GM11168 (cell line): ENCODE measurements at regions not wholly inside any gene's neighbourhood (a gene's known extent, or its start where the extent isn't known, plus 50 kb on each side); places are given as distances from the start of the nearest gene placed in this dataset.
"Not testable (repeated sequence)": the region's sequence is repeated elsewhere in the genome, so short reads cannot be mapped to it uniquely, and the experiment has no call there.

ENCODE experiments used
- in situ Hi-C: fragments of 300-500 bp; cut with MboI; formaldehyde crosslinking; loops from one replicate; pipeline ENCODE4 v1.12.0; 2022; ENCODE audit warnings: low sequenced_read_pairs; ENCODE audit not compliant: unreplicated experiment

- in situ Hi-C loops = no loop called here
Measured at GRCh38 chr2:84077496-84077895, 381.6 kb downstream of the SUCLG1 start.

- in situ Hi-C loops = no loop called here
Measured at GRCh38 chr2:84071050-84071449, 388.0 kb downstream of the SUCLG1 start.

- in situ Hi-C loops = no loop called here
Measured at GRCh38 chr2:84065857-84066256, 393.2 kb downstream of the SUCLG1 start.

GRCh38 chr2:84057917-84058560 lies 401.0 kb downstream of the SUCLG1 start:
- in situ Hi-C loops = no loop called here

DNA sequence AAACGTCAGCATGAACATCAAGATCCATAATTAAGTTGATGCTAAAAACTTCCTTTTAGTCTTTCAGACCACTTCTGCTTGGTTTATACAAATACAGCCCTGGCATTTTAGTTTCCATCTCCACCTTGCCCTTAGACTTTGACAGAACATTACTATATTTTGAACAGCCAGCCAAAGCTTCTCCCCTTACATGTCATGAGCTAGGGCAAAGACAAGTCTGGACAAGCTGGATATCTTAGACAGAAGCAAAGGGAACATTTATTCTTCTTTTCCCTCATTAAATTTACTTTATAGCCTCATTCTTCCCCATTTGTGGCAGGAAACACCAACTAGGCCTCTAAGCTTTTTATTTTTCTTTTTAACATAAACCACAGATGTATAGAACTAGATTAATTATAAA lies 403.3 kb downstream of the SUCLG1 start:
- in situ Hi-C loops = no loop called here

DNA sequence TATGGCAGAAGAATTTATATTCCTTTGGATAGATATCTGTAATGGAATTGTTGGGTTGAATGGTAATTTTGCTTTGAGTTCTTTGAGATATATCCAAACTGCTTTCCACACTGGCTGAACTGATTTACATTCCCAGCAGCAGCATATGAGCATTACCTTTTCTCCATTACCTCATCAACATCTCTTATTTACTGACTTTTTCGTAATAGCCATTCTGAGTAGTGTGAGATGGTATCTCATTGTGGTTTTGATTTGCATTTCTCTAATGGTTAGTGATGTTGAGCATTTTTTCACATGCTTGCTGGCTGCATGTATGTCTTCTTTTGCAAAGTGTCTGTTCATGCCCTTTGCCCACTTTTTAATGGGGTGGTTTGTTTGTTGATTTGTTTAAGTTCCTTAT lies 404.5 kb downstream of the SUCLG1 start:
- in situ Hi-C loops = not testable (repeated sequence)

GRCh38 chr2:84052913-84053312 lies 406.2 kb downstream of the SUCLG1 start:
- in situ Hi-C loops = no loop called here

- in situ Hi-C loops = no loop called here
Measured at GRCh38 chr2:84052043-84052442, 407.0 kb downstream of the SUCLG1 start.

- in situ Hi-C loops = no loop called here
Measured at GRCh38 chr2:84048964-84049363, 410.1 kb downstream of the SUCLG1 start.

GRCh38 chr2:84041506-84041905 lies 417.6 kb downstream of the SUCLG1 start:
- in situ Hi-C loops = no loop called here

DNA sequence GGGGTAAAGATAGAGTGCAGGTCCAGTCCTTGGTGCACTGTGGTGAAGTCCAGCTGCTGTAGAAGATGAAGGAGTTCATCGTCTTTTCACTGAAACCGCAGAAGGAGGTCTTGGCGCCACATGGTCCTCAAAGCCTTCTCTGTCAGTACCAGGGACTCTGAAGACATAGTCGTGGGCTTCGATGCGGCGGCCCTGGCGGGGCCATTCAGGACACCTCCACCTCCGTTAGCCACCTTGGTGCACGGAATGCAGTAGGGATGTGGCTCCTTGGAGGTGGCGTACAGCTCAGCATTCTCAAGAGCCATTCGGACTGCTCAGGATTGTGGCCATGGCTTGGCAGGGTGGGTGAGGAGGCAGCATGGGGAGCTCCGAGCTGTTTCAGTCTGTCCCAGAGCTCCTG lies 418.8 kb downstream of the SUCLG1 start:
- in situ Hi-C loops = no loop called here

GRCh38 chr2:84038866-84039265 lies 420.2 kb downstream of the SUCLG1 start:
- in situ Hi-C loops = no loop called here

- in situ Hi-C loops = no loop called here
Measured at GRCh38 chr2:84033347-84033974, 425.6 kb downstream of the SUCLG1 start.

GRCh38 chr2:84031312-84032050 lies 427.6 kb downstream of the SUCLG1 start:
- in situ Hi-C loops = no loop called here

DNA sequence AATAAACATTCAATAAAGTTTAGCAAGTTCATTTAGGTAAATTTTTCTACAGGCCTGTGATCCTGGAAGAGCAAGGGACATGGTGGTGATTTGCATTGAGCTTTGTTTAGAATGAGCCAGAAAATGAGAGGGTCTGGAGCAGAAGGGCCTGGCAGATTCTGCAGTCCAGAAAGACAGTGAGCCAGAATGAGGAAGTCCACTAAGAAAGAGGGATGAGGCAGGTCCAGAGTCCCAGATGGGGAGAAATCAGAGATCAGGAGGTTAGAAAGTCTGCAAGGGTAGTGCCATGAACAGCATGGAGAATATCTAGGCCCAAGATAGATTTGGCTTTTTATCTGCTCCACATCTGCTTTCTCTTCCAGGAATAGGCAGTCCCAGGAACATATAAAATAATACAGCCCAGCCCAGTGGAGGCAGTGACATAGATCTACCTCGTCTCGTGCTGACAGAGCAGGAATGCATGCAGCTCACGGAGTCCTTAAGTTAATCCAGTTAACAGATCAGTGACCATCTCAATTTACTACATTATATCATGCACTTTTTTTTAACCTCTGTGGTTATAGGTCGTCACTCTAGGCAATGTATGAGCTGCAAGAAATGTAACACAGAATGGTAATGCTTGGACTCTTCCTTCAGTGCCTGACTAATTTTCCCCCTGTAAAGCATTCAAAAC lies 429.0 kb downstream of the SUCLG1 start:
- in situ Hi-C loops = loop anchor here (10.0 kb wide), 1 partner anchor 265 kb away; no protein-coding TSS in a partner anchor

GRCh38 chr2:84026818-84027217 lies 432.3 kb downstream of the SUCLG1 start:
- in situ Hi-C loops = loop anchor here (10.0 kb wide), 1 partner anchor 268 kb away; no protein-coding TSS in a partner anchor

- in situ Hi-C loops = loop anchor here (10.0 kb wide), 1 partner anchor 272 kb away; no protein-coding TSS in a partner anchor
Measured at GRCh38 chr2:84022810-84023431, 436.2 kb downstream of the SUCLG1 start.

GRCh38 chr2:84017010-84017409 lies 442.1 kb downstream of the SUCLG1 start:
- in situ Hi-C loops = no loop called here

GRCh38 chr2:84016183-84016582 lies 442.9 kb downstream of the SUCLG1 start:
- in situ Hi-C loops = no loop called here

- in situ Hi-C loops = no loop called here
Measured at GRCh38 chr2:83997889-83998288, 461.2 kb downstream of the SUCLG1 start.
